Neural cell (in vitro differentiated cells): ENCODE measurements at regions not wholly inside any gene's neighbourhood (a gene's known extent, or its start where the extent isn't known, plus 50 kb on each side); places are given as distances from the start of the nearest gene placed in this dataset.

ENCODE experiments used
- H2AFZ ChIP-seq: fragments of 200-600, 300-800 bp; sonication (generic), shearing (Covaris generic); 2 replicates; pipeline ENCODE4 v1.6.0; 2014; ENCODE audit warnings: low read depth, mild to moderate bottlenecking, antibody characterized with exemption, low read length, moderate library complexity
- H3F3A ChIP-seq: fragments of 200-600 bp; shearing (Covaris generic); 2 replicates; pipeline ENCODE4 v1.6.1; 2016; ENCODE audit warnings: mild to moderate bottlenecking, moderate library complexity, mixed read lengths, antibody characterized with exemption, low read length; ENCODE audit not compliant: insufficient read depth, poor library complexity, severe bottlenecking
- H3K27ac ChIP-seq: fragments of 200-600, 300-800 bp; sonication (generic), shearing (Covaris generic); 2 replicates; pipeline ENCODE4 v1.5.1; 2014; ENCODE audit warnings: mild to moderate bottlenecking, low read length, moderate library complexity
- H3K27me3 ChIP-seq: fragments of 300-800, 200-600 bp; sonication (generic), shearing (Covaris generic); 2 replicates; pipeline ENCODE4 v1.6.0; 2014; ENCODE audit warnings: mild to moderate bottlenecking, low read depth, low read length, moderate library complexity; ENCODE audit not compliant: insufficient read depth
- H3K36me3 ChIP-seq: fragments of 300-800, 200-600 bp; sonication (generic), shearing (Covaris generic); 2 replicates; pipeline ENCODE4 v1.5.1; 2014; ENCODE audit warnings: mild to moderate bottlenecking, antibody characterized with exemption, low read length, moderate library complexity; ENCODE audit not compliant: insufficient read depth
- H3K4me2 ChIP-seq: fragments of 300-800, 200-600 bp; sonication (generic), shearing (Covaris generic); 2 replicates; pipeline ENCODE4 v1.6.0; 2014; ENCODE audit warnings: mild to moderate bottlenecking, low read length
- H3K4me3 ChIP-seq: fragments of 300-800, 200-600 bp; sonication (generic), shearing (Covaris generic); 2 replicates; pipeline ENCODE4 v1.5.1; 2014; ENCODE audit warnings: mild to moderate bottlenecking, low read length, moderate library complexity
- H3K79me2 ChIP-seq: fragments of 200-600 bp; shearing (Covaris generic); replicated peaks from 2 replicates; pipeline ENCODE4 v1.6.0; 2014; ENCODE audit warnings: mild to moderate bottlenecking, low read length, moderate library complexity; ENCODE audit not compliant: insufficient read depth
- H3K9ac ChIP-seq: fragments of 300-800, 200-600 bp; sonication (generic), shearing (Covaris generic); 2 replicates; pipeline ENCODE4 v1.6.1; 2016; ENCODE audit warnings: mild to moderate bottlenecking, low read length, mixed read lengths
- H3K9me2 ChIP-seq: fragments of 200-600 bp; shearing (Covaris generic); 2 replicates; pipeline ENCODE4 v1.6.1; 2016; ENCODE audit warnings: mild to moderate bottlenecking, low read length, mixed read lengths; ENCODE audit not compliant: insufficient read depth
- H3K9me3 ChIP-seq: fragments of 200-600, 300-800 bp; sonication (generic), shearing (Covaris generic); 2 replicates; pipeline ENCODE4 v1.6.1; 2016; ENCODE audit warnings: mild to moderate bottlenecking, mixed run types, low read length, moderate library complexity, mixed read lengths
- H4K20me1 ChIP-seq: fragments of 200-600 bp; shearing (Covaris generic); 2 replicates; pipeline ENCODE4 v1.6.1; 2016; ENCODE audit warnings: mild to moderate bottlenecking, mixed run types; ENCODE audit not compliant: insufficient read depth
- CTCF ChIP-seq: fragments of 450-650 bp; IDR thresholded peaks from 2 replicates; pipeline ENCODE4 v1.5.1; 2014; ENCODE audit warnings: antibody characterized with exemption, mild to moderate bottlenecking, moderate library complexity; ENCODE audit not compliant: poor library complexity, severe bottlenecking
- EP300 ChIP-seq: fragments of 450-650 bp; conservative IDR thresholded peaks from 2 replicates; pipeline ENCODE4 v1.6.1; 2014; ENCODE audit warnings: antibody characterized with exemption, mild to moderate bottlenecking, moderate library complexity; ENCODE audit not compliant: poor library complexity, severe bottlenecking
- EZH2 ChIP-seq: fragments of 200-600, 300-800 bp; shearing (Covaris generic), sonication (generic); IDR thresholded peaks from 2 replicates; pipeline ENCODE4 v1.6.1; 2014; ENCODE audit warnings: antibody characterized with exemption, low read length, borderline replicate concordance, mild to moderate bottlenecking; ENCODE audit not compliant: insufficient read depth, poor library complexity, severe bottlenecking
- MXI1 ChIP-seq: fragments of 450-650 bp; conservative IDR thresholded peaks from 2 replicates; pipeline ENCODE4 v1.6.1; 2014; ENCODE audit warnings: antibody characterized with exemption, mild to moderate bottlenecking; ENCODE audit not compliant: poor library complexity, severe bottlenecking
- POLR2AphosphoS5 ChIP-seq: IDR thresholded peaks from 2 replicates; pipeline ENCODE4 v1.6.1; 2012
- RAD21 ChIP-seq: fragments of 450-650 bp; conservative IDR thresholded peaks from 2 replicates; pipeline ENCODE4 v1.6.1; 2014; ENCODE audit warnings: antibody characterized with exemption, mild to moderate bottlenecking, moderate library complexity
- REST ChIP-seq: IDR thresholded peaks from 2 replicates; pipeline ENCODE4 v1.6.1; 2012; ENCODE audit warnings: borderline replicate concordance
- SMC3 ChIP-seq: fragments of 450-650 bp; conservative IDR thresholded peaks from 2 replicates; pipeline ENCODE4 v1.6.1; 2014; ENCODE audit warnings: antibody characterized with exemption, mild to moderate bottlenecking, moderate library complexity; ENCODE audit not compliant: poor library complexity
- TAF1 ChIP-seq: IDR thresholded peaks from 2 replicates; pipeline ENCODE4 v1.6.1; 2012; ENCODE audit warnings: low read depth

- Histone ChIP-seq H3K27me3 (no peaks in the 10 kb centered on the region), H3K36me3 (no peaks in the 10 kb centered on the region), H3K4me3 (no peak overlapping the region), H3K4me2 (no peak overlapping the region), H3K27ac (no peak overlapping the region), H3K9ac (no peak overlapping the region), H4K20me1 (no peaks in the 10 kb centered on the region), H2AFZ (no peak overlapping the region), H3K9me2 (no peaks in the 10 kb centered on the region), H3K9me3 (no peaks in the 10 kb centered on the region), H3K79me2 (no peaks in the 10 kb centered on the region), H3F3A (no peaks in the 10 kb centered on the region)
- no peak for TF ChIP-seq EZH2
- TF ChIP-seq SMC3: no peak
- no peak for TF ChIP-seq REST
- TF ChIP-seq TAF1: no peak
- no peak for TF ChIP-seq MXI1
- no peak for TF ChIP-seq POLR2AphosphoS5
- TF ChIP-seq EP300: no peak
Observed at GRCh38 chr20:48476854-48477253, 350.9 kb downstream of the PREX1 start.

- no peak overlapping the region for H3K27ac ChIP-seq
- no peak for TF ChIP-seq RAD21
- no peak for TF ChIP-seq MXI1
- no peak for TF ChIP-seq TAF1
- no peak for TF ChIP-seq EZH2
- no peak for TF ChIP-seq CTCF
- TF ChIP-seq POLR2AphosphoS5: no peak
- no peak for TF ChIP-seq EP300
- no peak for TF ChIP-seq SMC3
- no peak for TF ChIP-seq REST
- H3F3A ChIP-seq: no peaks in the 10 kb centered on the region
Observed at GRCh38 chr20:48474022-48474421, 353.8 kb downstream of the PREX1 start.

More at GRCh38 chr20:48474022-48474421, 353.8 kb downstream of the PREX1 start:
- H3K4me2 ChIP-seq: no peak overlapping the region
- no peaks in the 10 kb centered on the region for H3K27me3 ChIP-seq
- no peaks in the 10 kb centered on the region for H4K20me1 ChIP-seq
- no peak overlapping the region for H3K9ac ChIP-seq
- no peak overlapping the region for H2AFZ ChIP-seq
- no peaks in the 10 kb centered on the region for H3K9me2 ChIP-seq
- H3K9me3 ChIP-seq: no peaks in the 10 kb centered on the region
- H3K36me3 ChIP-seq: no peaks in the 10 kb centered on the region
- H3K79me2 ChIP-seq: no peaks in the 10 kb centered on the region
- H3K4me3 ChIP-seq: no peak overlapping the region
